ENCODE measurements at regions not wholly inside any gene's neighbourhood (a gene's known extent, or its start where the extent isn't known, plus 50 kb on each side); places are given as distances from the start of the nearest gene placed in this dataset.

DNA sequence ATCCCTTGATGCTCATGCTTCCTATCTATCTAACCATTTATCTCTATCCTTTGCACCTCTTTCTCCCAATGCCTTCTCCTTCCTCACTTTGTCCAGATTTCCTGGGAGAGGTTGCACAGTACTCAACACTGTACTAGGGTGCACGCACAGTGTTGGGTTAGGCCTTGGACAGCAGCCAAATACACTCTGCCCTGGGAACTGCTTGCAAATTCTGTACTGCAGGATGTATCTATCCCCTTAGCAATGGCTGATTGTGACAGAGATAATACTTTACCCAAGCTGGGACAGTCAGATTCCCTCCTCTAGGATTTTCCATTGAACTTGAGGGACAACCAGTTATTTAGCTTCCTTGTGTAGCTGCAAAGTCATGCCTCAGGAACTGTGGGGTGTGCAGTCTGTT, 113.3 kb downstream of the IL20RB start:
- CTCF ChIA-PET, result interaction anchor here (0.6 to 1.1 kb wide), 2 partner anchors 42 to 1060 kb away, joined by 3 read pairs; no protein-coding TSS in a partner anchor
- H3K9me3 ChIP-seq, result no peaks in the 10 kb centered on the region
- no peaks in the 10 kb centered on the region for H3K27me3 ChIP-seq (ENCODE audit: insufficient read depth)
- H3F3A ChIP-seq (replicated peaks; ENCODE audit: insufficient read depth), result no peaks in the 10 kb centered on the region
- H3K9ac ChIP-seq, result no peak overlapping the region
- no peak overlapping the region for H3K4me2 ChIP-seq
- no peak overlapping the region for H3K27ac ChIP-seq (ENCODE audit: low read depth in 2 of 2, low read length in 1 of 2)
- no peak for TF ChIP-seq EZH2phosphoT487 (IDR thresholded peaks at IDR 0.05; ENCODE audit: borderline replicate concordance, low read depth)
- no peak for TF ChIP-seq GABPA (IDR thresholded peaks at IDR 0.05; ENCODE audit: low read depth)
- TF ChIP-seq TAF1 (IDR thresholded peaks at IDR 0.05; ENCODE audit: borderline replicate concordance, low read depth, low read length), result no peak
- no peak for TF ChIP-seq CHD2 (IDR thresholded peaks at IDR 0.05; ENCODE audit: low read length, partially characterized antibody)
- TF ChIP-seq ZBTB33 (IDR thresholded peaks at IDR 0.05; ENCODE audit: borderline replicate concordance, low read depth), result no peak
- TF ChIP-seq YY1 (IDR thresholded peaks at IDR 0.05; ENCODE audit: low read depth), result no peak
- TF ChIP-seq, protein P1, sequence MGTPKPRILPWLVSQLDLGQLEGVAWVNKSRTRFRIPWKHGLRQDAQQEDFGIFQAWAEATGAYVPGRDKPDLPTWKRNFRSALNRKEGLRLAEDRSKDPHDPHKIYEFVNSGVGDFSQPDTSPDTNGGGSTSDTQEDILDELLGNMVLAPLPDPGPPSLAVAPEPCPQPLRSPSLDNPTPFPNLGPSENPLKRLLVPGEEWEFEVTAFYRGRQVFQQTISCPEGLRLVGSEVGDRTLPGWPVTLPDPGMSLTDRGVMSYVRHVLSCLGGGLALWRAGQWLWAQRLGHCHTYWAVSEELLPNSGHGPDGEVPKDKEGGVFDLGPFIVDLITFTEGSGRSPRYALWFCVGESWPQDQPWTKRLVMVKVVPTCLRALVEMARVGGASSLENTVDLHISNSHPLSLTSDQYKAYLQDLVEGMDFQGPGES (IDR thresholded peaks at IDR 0.05; ENCODE audit: low read depth, low read length), result no peak
- no peak for TF ChIP-seq REST (IDR thresholded peaks at IDR 0.05; ENCODE audit: low read depth, low read length)
- TF ChIP-seq TCF12 (IDR thresholded peaks at IDR 0.05), result no peak
- no peak for TF ChIP-seq NFIC (IDR thresholded peaks at IDR 0.05; ENCODE audit: borderline replicate concordance)
- no peak for TF ChIP-seq RCOR1 (IDR thresholded peaks at IDR 0.05; ENCODE audit: low read length)
- no peak for TF ChIP-seq SMC3 (IDR thresholded peaks at IDR 0.05; ENCODE audit: low read depth, low read length)
- no peak for TF ChIP-seq SIN3A (IDR thresholded peaks at IDR 0.05; ENCODE audit: borderline replicate concordance, low read depth, low read length)
- WGBS (ENCODE audit: low lambda C conversion rate), result 8% methylated on average over 1 of the region's 1 CpG
- H2AFZ ChIP-seq (ENCODE audit: low read depth), result no peak overlapping the region
- no peaks in the 10 kb centered on the region for H3K9me2 ChIP-seq
- peak; percentile 14 for DNase-seq
- H3K36me3 ChIP-seq (replicated peaks in 1 of 2; ENCODE audit: control insufficient read depth in 1 of 2, insufficient read depth in 2 of 2, low read length in 1 of 2), result no peaks in the 10 kb centered on the region
- H3K4me3 ChIP-seq (ENCODE audit: low read depth in 2 of 2, low read length in 1 of 2), result no peak overlapping the region
- POLR2A ChIA-PET, result no interaction called here
- H3K4me1 ChIP-seq (ENCODE audit: control insufficient read depth in 1 of 2, insufficient read depth in 2 of 2, low read depth in 1 of 2, low read length in 1 of 2), result 0 out of 4 replicates have a peak, but pooled peaks cover 0 to 3% of the 10 kb centered on the region in 2 experiments
- no peaks in the 10 kb centered on the region for H4K20me1 ChIP-seq (ENCODE audit: insufficient read depth)
- no peaks in the 10 kb centered on the region for H3K79me2 ChIP-seq (ENCODE audit: insufficient read depth)

All from SK-N-SH (cell line).